ENCODE measurements at regions not wholly inside any gene's neighbourhood (a gene's known extent, or its start where the extent isn't known, plus 50 kb on each side); places are given as distances from the start of the nearest gene placed in this dataset.

DNA sequence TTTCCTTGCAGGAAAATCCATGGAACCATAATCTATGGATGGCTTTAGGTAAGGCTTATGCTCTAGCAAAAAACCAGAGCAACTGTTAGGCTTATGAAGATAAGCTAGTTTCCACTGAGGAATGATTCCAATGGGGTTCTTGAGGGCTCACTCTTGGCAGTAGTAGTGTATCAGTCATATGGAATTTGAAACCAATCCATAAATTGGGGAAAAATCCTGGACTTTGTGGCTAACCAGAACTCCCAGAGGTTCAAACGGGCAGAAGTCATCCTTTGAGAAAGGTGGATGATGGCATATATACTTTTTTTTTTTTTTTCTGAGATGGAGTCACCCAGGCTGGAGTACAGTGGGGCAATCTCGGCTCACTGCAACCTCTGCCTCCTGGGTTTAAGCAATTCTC, 54.2 kb upstream of the ATF3 start:
- 80 to 84% methylated on average over 2 of the region's 2 CpGs for WGBS, 2 donors
- no peak for TF ChIP-seq POLR2A (IDR thresholded peaks at IDR 0.05)
- TF ChIP-seq, protein P1, sequence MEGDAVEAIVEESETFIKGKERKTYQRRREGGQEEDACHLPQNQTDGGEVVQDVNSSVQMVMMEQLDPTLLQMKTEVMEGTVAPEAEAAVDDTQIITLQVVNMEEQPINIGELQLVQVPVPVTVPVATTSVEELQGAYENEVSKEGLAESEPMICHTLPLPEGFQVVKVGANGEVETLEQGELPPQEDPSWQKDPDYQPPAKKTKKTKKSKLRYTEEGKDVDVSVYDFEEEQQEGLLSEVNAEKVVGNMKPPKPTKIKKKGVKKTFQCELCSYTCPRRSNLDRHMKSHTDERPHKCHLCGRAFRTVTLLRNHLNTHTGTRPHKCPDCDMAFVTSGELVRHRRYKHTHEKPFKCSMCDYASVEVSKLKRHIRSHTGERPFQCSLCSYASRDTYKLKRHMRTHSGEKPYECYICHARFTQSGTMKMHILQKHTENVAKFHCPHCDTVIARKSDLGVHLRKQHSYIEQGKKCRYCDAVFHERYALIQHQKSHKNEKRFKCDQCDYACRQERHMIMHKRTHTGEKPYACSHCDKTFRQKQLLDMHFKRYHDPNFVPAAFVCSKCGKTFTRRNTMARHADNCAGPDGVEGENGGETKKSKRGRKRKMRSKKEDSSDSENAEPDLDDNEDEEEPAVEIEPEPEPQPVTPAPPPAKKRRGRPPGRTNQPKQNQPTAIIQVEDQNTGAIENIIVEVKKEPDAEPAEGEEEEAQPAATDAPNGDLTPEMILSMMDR (IDR thresholded peaks at IDR 0.05): no peak
- no peak for TF ChIP-seq EP300 (IDR thresholded peaks at IDR 0.05)
- no peaks in the 10 kb centered on the region for H3K9me3 ChIP-seq
- no peaks in the 10 kb centered on the region for H3K36me3 ChIP-seq
- no peak overlapping the region for H3K4me3 ChIP-seq
- H3K27ac ChIP-seq: no peak overlapping the region
- H3K4me1 ChIP-seq: peaks cover 0 to 9% (median 5%) of the 10 kb centered on the region in 4 donors
- H3K27me3 ChIP-seq: no peaks in the 10 kb centered on the region
- DNase-seq (ENCODE audit: low spot score in 2 of 2): no peak

DNA sequence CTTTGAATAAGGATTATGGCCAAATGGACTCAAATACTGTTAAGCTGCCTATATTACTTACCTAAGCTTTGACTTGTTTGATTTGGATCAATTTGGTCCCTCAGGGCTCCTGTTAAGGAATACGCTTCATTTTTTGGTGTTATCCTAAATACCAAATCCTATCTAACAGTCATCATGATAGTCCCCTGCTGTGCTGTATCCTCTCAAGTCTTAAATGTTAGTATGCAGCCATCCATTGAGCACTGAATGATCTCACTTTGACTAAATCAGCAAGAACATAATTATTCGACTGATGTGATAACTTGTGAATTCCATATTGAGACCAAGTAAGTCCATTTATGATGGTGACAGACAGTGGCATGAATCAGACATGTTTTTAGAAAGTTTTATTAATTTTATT, 53.1 kb upstream of the ATF3 start:
- Histone ChIP-seq H3K27me3 (no peaks in the 10 kb centered on the region), H3K27ac (no peak overlapping the region), H3K36me3 (no peaks in the 10 kb centered on the region), H3K4me1 (peaks cover 0 to 11% (median 5%) of the 10 kb centered on the region in 4 donors), H3K4me3 (no peak overlapping the region), H3K9me3 (no peaks in the 10 kb centered on the region)
- DNase-seq (ENCODE audit: low spot score in 2 of 2): no peak
- 77 to 81% methylated on average over 2 of the region's 2 CpGs for WGBS, 2 donors
- no peak for TF ChIP-seq POLR2A (IDR thresholded peaks at IDR 0.05)
- TF ChIP-seq, protein P1 (IDR thresholded peaks at IDR 0.05): no peak
- no peak for TF ChIP-seq EP300 (IDR thresholded peaks at IDR 0.05)

DNA sequence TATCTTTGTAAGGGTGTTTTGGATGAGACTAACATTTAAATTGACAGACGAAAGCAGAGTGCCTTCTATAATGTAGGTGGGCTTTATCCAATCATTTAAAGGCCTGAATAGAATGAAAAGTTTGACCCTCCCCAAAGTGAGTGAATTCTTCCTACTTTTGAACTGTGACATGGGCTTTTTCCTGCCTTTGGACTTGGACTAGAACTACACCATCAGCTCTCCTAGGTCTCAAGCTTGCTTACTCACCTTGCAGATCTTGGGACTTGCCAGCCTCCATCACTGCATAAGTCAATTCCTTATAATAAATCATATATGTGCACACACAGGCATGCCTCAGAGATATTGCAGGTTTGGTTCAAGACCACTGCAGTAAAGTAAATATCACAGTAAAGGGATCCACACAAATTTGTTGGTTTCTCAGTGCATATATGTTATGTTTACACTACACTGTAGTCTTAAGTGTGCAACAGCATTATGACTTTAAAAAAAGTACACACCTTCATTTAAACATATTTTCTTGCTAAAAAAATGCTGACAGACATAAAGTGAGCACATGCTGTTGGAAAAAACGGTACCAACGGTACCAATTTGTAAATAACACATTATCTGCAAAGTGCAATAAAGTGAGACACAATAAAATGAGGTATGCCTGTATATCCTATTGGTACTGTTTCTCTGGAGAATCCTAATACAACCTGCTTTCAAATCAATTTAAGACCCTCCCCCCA, 51.6 kb upstream of the ATF3 start:
- no peaks in the 10 kb centered on the region for H3K36me3 ChIP-seq
- peaks cover 0 to 19% (median 5%) of the 10 kb centered on the region in 4 donors for H3K4me1 ChIP-seq
- 86 to 89% methylated on average over 3 of the region's 3 CpGs for WGBS, 2 donors
- TF ChIP-seq POLR2A (IDR thresholded peaks at IDR 0.05) (no peak), EP300 (IDR thresholded peaks at IDR 0.05) (no peak)
- TF ChIP-seq, protein P1 (IDR thresholded peaks at IDR 0.05): no peak
- H3K27ac ChIP-seq: peak overlapping the region in 1 of 4 donors; percentile 98
- no peak for DNase-seq (ENCODE audit: low spot score in 2 of 2)
- no peaks in the 10 kb centered on the region for H3K9me3 ChIP-seq
- no peaks in the 10 kb centered on the region for H3K27me3 ChIP-seq
- H3K4me3 ChIP-seq: no peak overlapping the region

DNA sequence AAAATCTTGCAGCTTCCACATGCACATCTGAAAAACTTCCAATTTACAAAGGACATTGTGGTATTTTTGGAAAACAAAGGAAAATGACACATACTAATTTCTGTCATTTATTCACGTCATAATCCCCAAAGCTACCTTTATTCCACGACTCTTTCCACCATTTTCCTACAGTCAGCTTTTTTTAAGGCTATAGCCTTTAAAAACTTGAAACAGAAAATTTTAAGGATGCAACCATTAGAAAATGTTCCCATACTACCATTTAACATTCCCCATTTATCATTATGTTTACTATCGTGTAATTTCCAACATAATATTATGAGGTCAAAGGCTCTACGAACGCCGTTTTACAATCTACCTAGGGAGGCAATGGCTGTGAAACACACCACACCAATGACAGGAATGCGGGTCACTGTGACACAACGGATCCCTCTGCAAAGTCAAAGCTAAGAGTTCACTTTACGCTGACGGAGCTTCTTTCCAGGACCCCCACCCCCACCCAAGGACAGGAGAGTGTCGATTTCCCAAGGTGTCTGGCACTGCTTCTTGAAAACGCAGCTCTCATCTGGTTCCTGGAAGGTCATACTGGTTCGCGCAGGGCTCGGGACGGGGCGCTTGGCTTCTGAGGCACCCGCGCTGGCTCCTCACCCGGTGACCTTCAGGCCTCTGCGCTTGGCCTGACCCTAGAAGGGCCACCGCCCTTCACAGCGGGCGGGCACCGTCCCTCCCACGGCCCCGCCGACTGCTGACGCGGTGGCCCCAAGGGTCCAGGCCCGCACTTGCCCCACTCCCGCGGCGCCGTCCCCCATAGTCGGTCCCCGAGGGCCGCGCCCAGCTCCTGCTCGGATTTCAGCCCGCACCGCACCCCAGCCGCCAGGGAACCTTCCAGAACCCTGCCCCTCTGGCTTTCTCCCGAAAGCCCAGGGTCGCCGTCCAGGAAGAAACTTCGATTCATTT, 50.5 kb upstream of the ATF3 start:
- TF ChIP-seq EP300 (IDR thresholded peaks at IDR 0.05) (no peak), POLR2A (IDR thresholded peaks at IDR 0.05) (no peak)
- TF ChIP-seq, protein P1 (IDR thresholded peaks at IDR 0.05): peak in 1 of 5 experiments; percentile 38
- Histone ChIP-seq H3K36me3 (no peaks in the 10 kb centered on the region), H3K9me3 (peaks cover 0 to 3% (median 0%) of the 10 kb centered on the region in 4 donors), H3K4me3 (peak overlapping the region; percentile 58 to 93 (median 84)), H3K27me3 (no peaks in the 10 kb centered on the region), H3K4me1 (peaks cover 0 to 19% (median 5%) of the 10 kb centered on the region in 4 donors), H3K27ac (peak overlapping the region; percentile 96 to 99 (median 98))
- WGBS, 2 donors: 20 to 41% methylated on average over 11 to 27 of the region's 47 CpGs
- DNase-seq (ENCODE audit: low spot score in 2 of 2): peak; percentile 38 to 50

Measured in tibial nerve (tissue), 4 donors.